ENCODE measurements at regions not wholly inside any gene's neighbourhood (a gene's known extent, or its start where the extent isn't known, plus 50 kb on each side); places are given as distances from the start of the nearest gene placed in this dataset.

GRCh38 chr11:122599434-122599833, 56.1 kb upstream of the UBASH3B start:
- Histone ChIP-seq H4K20me1 (ENCODE audit: insufficient read depth, low read length) (no peaks in the 10 kb centered on the region), H3K27ac (ENCODE audit: low read length) (no peak overlapping the region), H3K9ac (ENCODE audit: low read depth, low read length) (no peak overlapping the region), H3K36me3 (ENCODE audit: insufficient read depth, low read length) (no peaks in the 10 kb centered on the region), H3K27me3 (ENCODE audit: insufficient read depth, low read length, poor library complexity) (peaks cover 15% of the 10 kb centered on the region), H3K4me2 (ENCODE audit: insufficient read depth, low read length) (no peak overlapping the region), H2AFZ (ENCODE audit: low read depth, low read length) (no peak overlapping the region), H3K4me3 (ENCODE audit: low read depth in 1 of 2, low read length in 2 of 2) (no peak overlapping the region), H3K4me1 (ENCODE audit: insufficient read depth, low read length) (no peaks in the 10 kb centered on the region), H3K9me3 (ENCODE audit: insufficient read depth, low read length, severe bottlenecking) (no peaks in the 10 kb centered on the region), H3K79me2 (ENCODE audit: insufficient read depth, low read length) (no peaks in the 10 kb centered on the region)
- DNase-seq, result no peak
- ATAC-seq (ENCODE audit: insufficient read depth, low read depth), result no peak
- TF ChIP-seq EZH2 (IDR thresholded peaks at IDR 0.05; ENCODE audit: borderline replicate concordance, low read depth, low read length, severe bottlenecking) (no peak), CTCF (IDR thresholded peaks at IDR 0.05; ENCODE audit: borderline replicate concordance, extremely low read depth, low read length, poor library complexity, severe bottlenecking) (no peak)

- Histone ChIP-seq H3K9ac (ENCODE audit: low read depth, low read length) (no peak overlapping the region), H3K27me3 (ENCODE audit: insufficient read depth, low read length, poor library complexity) (peaks cover 15% of the 10 kb centered on the region)
- TF ChIP-seq EZH2 (IDR thresholded peaks at IDR 0.05; ENCODE audit: borderline replicate concordance, low read depth, low read length, severe bottlenecking) (no peak), CTCF (IDR thresholded peaks at IDR 0.05; ENCODE audit: borderline replicate concordance, extremely low read depth, low read length, poor library complexity, severe bottlenecking) (no peak)
Observed at GRCh38 chr11:122598971-122599370, 56.6 kb upstream of the UBASH3B start.

GRCh38 chr11:122597511-122597910, 58.0 kb upstream of the UBASH3B start:
- DNase-seq, result no peak
- no peak overlapping the region for H3K4me3 ChIP-seq (ENCODE audit: low read depth in 1 of 2, low read length in 2 of 2)
- no peaks in the 10 kb centered on the region for H3K79me2 ChIP-seq (ENCODE audit: insufficient read depth, low read length)
- TF ChIP-seq CTCF (IDR thresholded peaks at IDR 0.05; ENCODE audit: borderline replicate concordance, extremely low read depth, low read length, poor library complexity, severe bottlenecking), result no peak
- no peaks in the 10 kb centered on the region for H3K4me1 ChIP-seq (ENCODE audit: insufficient read depth, low read length)
- H4K20me1 ChIP-seq (ENCODE audit: insufficient read depth, low read length), result no peaks in the 10 kb centered on the region
- H3K9me3 ChIP-seq (ENCODE audit: insufficient read depth, low read length, severe bottlenecking), result no peaks in the 10 kb centered on the region
- no peaks in the 10 kb centered on the region for H3K36me3 ChIP-seq (ENCODE audit: insufficient read depth, low read length)
- no peak for ATAC-seq (ENCODE audit: insufficient read depth, low read depth)
- H3K27me3 ChIP-seq (ENCODE audit: insufficient read depth, low read length, poor library complexity), result peaks cover 24% of the 10 kb centered on the region
- H3K4me2 ChIP-seq (ENCODE audit: insufficient read depth, low read length), result no peak overlapping the region
- no peak overlapping the region for H3K9ac ChIP-seq (ENCODE audit: low read depth, low read length)
- H2AFZ ChIP-seq (ENCODE audit: low read depth, low read length), result no peak overlapping the region
- H3K27ac ChIP-seq (ENCODE audit: low read length), result no peak overlapping the region

More at GRCh38 chr11:122598971-122599370, 56.6 kb upstream of the UBASH3B start:
- Histone ChIP-seq H3K4me3 (ENCODE audit: low read depth in 1 of 2, low read length in 2 of 2) (no peak overlapping the region), H2AFZ (ENCODE audit: low read depth, low read length) (no peak overlapping the region), H3K4me2 (ENCODE audit: insufficient read depth, low read length) (no peak overlapping the region), H4K20me1 (ENCODE audit: insufficient read depth, low read length) (no peaks in the 10 kb centered on the region), H3K27ac (ENCODE audit: low read length) (no peak overlapping the region), H3K36me3 (ENCODE audit: insufficient read depth, low read length) (no peaks in the 10 kb centered on the region), H3K4me1 (ENCODE audit: insufficient read depth, low read length) (no peaks in the 10 kb centered on the region), H3K79me2 (ENCODE audit: insufficient read depth, low read length) (no peaks in the 10 kb centered on the region), H3K9me3 (ENCODE audit: insufficient read depth, low read length, severe bottlenecking) (no peaks in the 10 kb centered on the region)
- no peak for ATAC-seq (ENCODE audit: insufficient read depth, low read depth)
- DNase-seq, result no peak
